ENCODE measurements at regions not wholly inside any gene's neighbourhood (a gene's known extent, or its start where the extent isn't known, plus 50 kb on each side); places are given as distances from the start of the nearest gene placed in this dataset.

DNA sequence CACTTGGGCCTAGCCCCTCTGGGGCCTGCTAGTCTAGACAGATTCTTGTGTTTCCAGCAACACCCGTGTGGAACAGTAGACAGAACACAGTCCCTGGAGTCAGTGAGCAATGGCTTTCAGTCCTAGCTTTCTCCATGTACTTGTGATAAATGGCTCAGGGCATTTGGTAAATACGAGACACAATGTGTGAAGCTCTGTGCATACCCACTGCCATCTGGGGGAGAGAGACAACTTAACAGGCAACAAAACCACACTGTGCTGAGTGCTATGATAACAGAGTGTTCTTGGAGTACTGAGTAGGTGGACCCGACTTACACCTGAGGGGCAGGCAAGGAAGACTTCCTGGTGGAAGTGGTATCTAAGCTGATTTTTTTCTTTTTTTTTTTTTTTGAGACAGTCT, 86.3 kb upstream of the TBX3 start:
- no peak for TF ChIP-seq POLR2A (IDR thresholded peaks at IDR 0.05; ENCODE audit: extremely low read depth, insufficient read length)
- TF ChIP-seq, protein P1, sequence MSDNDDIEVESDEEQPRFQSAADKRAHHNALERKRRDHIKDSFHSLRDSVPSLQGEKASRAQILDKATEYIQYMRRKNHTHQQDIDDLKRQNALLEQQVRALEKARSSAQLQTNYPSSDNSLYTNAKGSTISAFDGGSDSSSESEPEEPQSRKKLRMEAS (IDR thresholded peaks at IDR 0.05; ENCODE audit: low read depth, low read length): no peak
- TF ChIP-seq, protein P2, sequence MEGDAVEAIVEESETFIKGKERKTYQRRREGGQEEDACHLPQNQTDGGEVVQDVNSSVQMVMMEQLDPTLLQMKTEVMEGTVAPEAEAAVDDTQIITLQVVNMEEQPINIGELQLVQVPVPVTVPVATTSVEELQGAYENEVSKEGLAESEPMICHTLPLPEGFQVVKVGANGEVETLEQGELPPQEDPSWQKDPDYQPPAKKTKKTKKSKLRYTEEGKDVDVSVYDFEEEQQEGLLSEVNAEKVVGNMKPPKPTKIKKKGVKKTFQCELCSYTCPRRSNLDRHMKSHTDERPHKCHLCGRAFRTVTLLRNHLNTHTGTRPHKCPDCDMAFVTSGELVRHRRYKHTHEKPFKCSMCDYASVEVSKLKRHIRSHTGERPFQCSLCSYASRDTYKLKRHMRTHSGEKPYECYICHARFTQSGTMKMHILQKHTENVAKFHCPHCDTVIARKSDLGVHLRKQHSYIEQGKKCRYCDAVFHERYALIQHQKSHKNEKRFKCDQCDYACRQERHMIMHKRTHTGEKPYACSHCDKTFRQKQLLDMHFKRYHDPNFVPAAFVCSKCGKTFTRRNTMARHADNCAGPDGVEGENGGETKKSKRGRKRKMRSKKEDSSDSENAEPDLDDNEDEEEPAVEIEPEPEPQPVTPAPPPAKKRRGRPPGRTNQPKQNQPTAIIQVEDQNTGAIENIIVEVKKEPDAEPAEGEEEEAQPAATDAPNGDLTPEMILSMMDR (IDR thresholded peaks at IDR 0.05; ENCODE audit: low read depth, low read length): no peak
- no peak for TF ChIP-seq MYC (IDR thresholded peaks at IDR 0.05; ENCODE audit: low read depth, low read length)
- DNase-seq (ENCODE audit: low read depth): peak; percentile 14
- no peak overlapping the region for H3K4me3 ChIP-seq (ENCODE audit: low read depth, low read length)

DNA sequence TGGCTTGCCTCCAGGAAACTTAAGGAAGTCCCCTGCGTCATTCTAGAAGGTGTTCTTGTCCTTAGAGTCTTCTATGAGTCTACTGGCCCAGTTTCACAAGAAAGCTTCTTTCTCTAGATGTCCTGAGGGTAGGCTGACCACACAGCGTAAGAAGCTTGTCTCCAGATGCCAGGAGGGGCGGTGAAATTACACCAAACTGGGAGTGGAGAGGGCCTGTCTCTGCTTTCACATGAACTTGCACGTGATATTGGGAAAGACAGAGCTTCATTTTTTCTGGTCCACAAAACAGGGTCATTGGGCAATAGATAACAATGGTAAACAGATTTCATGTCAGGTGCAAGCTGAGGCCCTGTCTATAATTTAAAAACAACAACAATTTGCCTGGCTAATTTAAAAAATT, 85.7 kb upstream of the TBX3 start:
- no peak for TF ChIP-seq POLR2A (IDR thresholded peaks at IDR 0.05; ENCODE audit: extremely low read depth, insufficient read length)
- TF ChIP-seq, protein P2 (IDR thresholded peaks at IDR 0.05; ENCODE audit: low read depth, low read length): no peak
- TF ChIP-seq MYC (IDR thresholded peaks at IDR 0.05; ENCODE audit: low read depth, low read length): no peak
- TF ChIP-seq, protein P1 (IDR thresholded peaks at IDR 0.05; ENCODE audit: low read depth, low read length): no peak
- no peak overlapping the region for H3K4me3 ChIP-seq (ENCODE audit: low read depth, low read length)
- no peak for DNase-seq (ENCODE audit: low read depth)

DNA sequence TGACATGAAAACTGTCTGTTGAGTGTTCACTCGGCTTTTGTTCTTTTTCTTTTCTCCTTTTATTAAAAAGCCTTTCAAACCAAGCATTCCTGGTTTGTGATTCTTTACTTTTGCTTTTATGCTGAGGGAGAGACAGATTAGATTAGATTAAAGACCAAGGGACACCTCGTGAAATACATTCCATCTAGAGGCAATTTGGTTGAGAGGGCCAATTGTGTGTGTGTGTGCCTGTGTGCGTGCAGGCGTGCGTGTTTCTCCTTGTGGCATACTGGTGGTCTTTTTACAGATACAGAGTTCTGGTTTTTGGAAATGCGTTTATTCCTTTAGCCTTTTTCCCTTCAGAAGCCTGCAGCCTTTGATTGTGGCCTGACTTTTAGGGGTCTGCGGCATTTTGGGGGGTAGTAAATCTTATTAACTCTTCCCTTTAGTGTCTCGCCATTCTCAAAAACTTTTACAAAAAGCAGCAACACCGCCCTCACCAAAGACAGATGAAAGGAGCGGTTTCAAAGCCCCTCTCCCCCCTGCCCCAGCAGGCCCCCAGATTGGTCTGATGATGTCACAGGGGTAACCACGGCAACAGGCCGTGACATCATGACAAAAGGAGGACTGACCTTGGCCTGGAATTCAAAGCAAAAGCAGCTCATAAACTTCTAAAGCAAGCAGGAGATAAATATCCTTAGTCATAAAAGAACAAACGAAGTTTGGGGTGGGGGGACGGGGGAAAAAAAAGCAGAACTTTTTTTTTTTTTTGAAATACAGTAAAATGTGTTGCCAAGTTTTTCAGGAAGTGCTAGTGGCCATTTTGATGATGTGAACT, 84.1 kb upstream of the TBX3 start:
- H3K4me3 ChIP-seq (ENCODE audit: low read depth, low read length): no peak overlapping the region
- no peak for TF ChIP-seq POLR2A (IDR thresholded peaks at IDR 0.05; ENCODE audit: extremely low read depth, insufficient read length)
- TF ChIP-seq, protein P1 (IDR thresholded peaks at IDR 0.05; ENCODE audit: low read depth, low read length): no peak
- TF ChIP-seq, protein P2 (IDR thresholded peaks at IDR 0.05; ENCODE audit: low read depth, low read length): no peak
- TF ChIP-seq MYC (IDR thresholded peaks at IDR 0.05; ENCODE audit: low read depth, low read length): no peak
- DNase-seq (ENCODE audit: low read depth): no peak

DNA sequence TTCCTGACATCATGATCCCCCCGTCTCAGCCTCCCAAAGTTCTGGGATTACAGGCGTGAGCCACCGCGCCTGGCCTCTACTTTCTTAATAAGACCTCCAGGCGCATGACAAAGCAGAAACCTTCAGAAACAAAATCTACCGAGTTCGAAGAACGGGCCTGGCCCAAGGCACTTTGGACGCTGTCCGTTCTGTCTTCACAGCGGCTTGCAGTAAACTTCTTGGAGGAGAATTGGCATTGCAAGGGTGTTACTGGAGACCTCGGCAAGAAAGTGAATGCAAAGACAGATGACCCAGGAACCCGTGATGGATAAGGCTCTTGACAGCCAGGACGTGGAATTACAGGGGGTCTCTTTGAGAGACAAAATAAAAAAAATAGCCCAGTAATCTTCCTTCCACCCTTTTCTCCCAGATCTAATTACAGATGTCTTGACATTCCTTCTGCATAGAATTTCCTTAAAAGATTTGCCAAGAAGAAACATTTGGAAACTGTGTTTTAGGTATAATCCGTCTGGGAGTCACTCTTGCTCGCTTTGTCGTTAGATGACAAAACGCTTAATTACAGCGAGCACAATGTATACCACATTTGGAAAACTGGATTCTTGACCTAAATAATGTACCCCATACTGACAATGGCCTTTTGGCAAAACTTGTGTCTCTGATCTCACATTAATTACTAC, 83.2 kb upstream of the TBX3 start:
- TF ChIP-seq, protein P2 (IDR thresholded peaks at IDR 0.05; ENCODE audit: low read depth, low read length): no peak
- TF ChIP-seq POLR2A (IDR thresholded peaks at IDR 0.05; ENCODE audit: extremely low read depth, insufficient read length): no peak
- no peak for TF ChIP-seq MYC (IDR thresholded peaks at IDR 0.05; ENCODE audit: low read depth, low read length)
- TF ChIP-seq, protein P1 (IDR thresholded peaks at IDR 0.05; ENCODE audit: low read depth, low read length): no peak
- H3K4me3 ChIP-seq (ENCODE audit: low read depth, low read length): no peak overlapping the region
- no peak for DNase-seq (ENCODE audit: low read depth)

DNA sequence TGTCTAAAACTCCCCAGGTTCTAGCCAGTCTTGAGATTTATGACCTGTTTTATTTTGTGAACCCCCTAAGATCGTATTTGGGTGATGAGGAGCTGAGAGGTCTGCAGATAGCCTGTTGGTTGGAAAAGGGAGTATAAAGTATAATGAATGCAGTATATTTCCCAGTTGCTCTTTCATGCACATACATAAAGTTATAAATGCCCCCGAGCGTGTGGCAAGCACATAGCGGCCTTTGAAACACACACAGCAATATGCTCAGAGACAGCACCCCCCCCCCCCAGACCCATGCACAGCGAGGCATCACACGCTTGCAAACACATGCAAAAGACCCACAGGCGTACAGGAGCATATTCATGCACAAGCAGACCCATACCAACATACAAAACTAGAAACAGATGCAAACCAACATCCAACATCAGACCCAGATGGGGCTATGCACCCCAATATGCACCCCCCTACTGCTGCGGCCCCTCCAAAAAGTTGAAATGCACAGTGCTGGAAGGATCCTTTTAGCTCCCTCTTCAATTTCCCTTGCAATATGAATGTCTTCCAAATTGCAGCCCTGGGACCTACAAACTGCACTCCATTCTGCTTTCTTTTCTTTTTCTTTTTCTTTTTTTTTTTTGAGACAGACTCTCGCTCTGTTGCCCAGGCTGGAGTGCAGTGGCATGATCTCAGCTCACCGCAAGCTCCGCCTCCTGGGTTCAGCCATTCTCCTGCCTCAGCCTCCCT, 82.2 kb upstream of the TBX3 start:
- H3K4me3 ChIP-seq (ENCODE audit: low read depth, low read length): no peak overlapping the region
- no peak for DNase-seq (ENCODE audit: low read depth)
- TF ChIP-seq, protein P1 (IDR thresholded peaks at IDR 0.05; ENCODE audit: low read depth, low read length): no peak
- TF ChIP-seq MYC (IDR thresholded peaks at IDR 0.05; ENCODE audit: low read depth, low read length) (no peak), POLR2A (IDR thresholded peaks at IDR 0.05; ENCODE audit: extremely low read depth, insufficient read length) (no peak)
- TF ChIP-seq, protein P2 (IDR thresholded peaks at IDR 0.05; ENCODE audit: low read depth, low read length): no peak
